ENCODE measurements at regions not wholly inside any gene's neighbourhood (a gene's known extent, or its start where the extent isn't known, plus 50 kb on each side); places are given as distances from the start of the nearest gene placed in this dataset.

- Histone ChIP-seq H3K27me3 (no peaks in the 10 kb centered on the region), H3K36me3 (no peaks in the 10 kb centered on the region), H3K9ac (ENCODE audit: low read depth in 2 of 2, low read length in 2 of 2) (no peak overlapping the region), H3K4me3 (no peak overlapping the region), H3K4me1 (no peaks in the 10 kb centered on the region), H3K9me3 (no peaks in the 10 kb centered on the region), H3K27ac (no peak overlapping the region)
- intact Hi-C loops (cut with DNase I) = no loop called here
- no peak for TF ChIP-seq CTCF (IDR thresholded peaks at IDR 0.05)
- DNase-seq = no peak
Measured at GRCh38 chr6:44682987-44683779, 295.7 kb downstream of the CDC5L start.

- Histone ChIP-seq H3K9me3 (no peaks in the 10 kb centered on the region), H3K4me3 (no peak overlapping the region), H3K4me1 (no peaks in the 10 kb centered on the region), H3K27ac (no peak overlapping the region), H3K36me3 (no peaks in the 10 kb centered on the region), H3K9ac (ENCODE audit: low read depth in 2 of 2, low read length in 2 of 2) (no peak overlapping the region), H3K27me3 (no peaks in the 10 kb centered on the region)
- no peak for DNase-seq
- no peak for TF ChIP-seq CTCF (IDR thresholded peaks at IDR 0.05)
- intact Hi-C loops (cut with DNase I) = no loop called here
Measured at GRCh38 chr6:44685213-44685612, 297.7 kb downstream of the CDC5L start.

GRCh38 chr6:44696099-44696498 is 308.6 kb downstream of the CDC5L start:
- Histone ChIP-seq H3K27me3 (no peaks in the 10 kb centered on the region), H3K4me1 (no peaks in the 10 kb centered on the region), H3K4me3 (no peak overlapping the region), H3K36me3 (no peaks in the 10 kb centered on the region), H3K9ac (ENCODE audit: low read depth in 2 of 2, low read length in 2 of 2) (no peak overlapping the region), H3K9me3 (no peaks in the 10 kb centered on the region), H3K27ac (no peak overlapping the region)
- no peak for DNase-seq
- intact Hi-C loops (cut with DNase I) = no loop called here
- no peak for TF ChIP-seq CTCF (IDR thresholded peaks at IDR 0.05)

- no peak for TF ChIP-seq CTCF (IDR thresholded peaks at IDR 0.05)
- no peaks in the 10 kb centered on the region for H3K9me3 ChIP-seq
- intact Hi-C loops (cut with DNase I) = no loop called here
Measured at GRCh38 chr6:44696686-44697085, 309.2 kb downstream of the CDC5L start.

GRCh38 chr6:44697327-44697726 is 309.8 kb downstream of the CDC5L start:
- no peak overlapping the region for H3K27ac ChIP-seq
- no peak for TF ChIP-seq CTCF (IDR thresholded peaks at IDR 0.05)
- H3K27me3 ChIP-seq = no peaks in the 10 kb centered on the region
- H3K9me3 ChIP-seq = no peaks in the 10 kb centered on the region
- intact Hi-C loops (cut with DNase I) = no loop called here
- H3K4me1 ChIP-seq = no peaks in the 10 kb centered on the region
- no peak overlapping the region for H3K9ac ChIP-seq (ENCODE audit: low read depth in 2 of 2, low read length in 2 of 2)
- H3K36me3 ChIP-seq = no peaks in the 10 kb centered on the region
- DNase-seq = no peak
- H3K4me3 ChIP-seq = no peak overlapping the region

More at GRCh38 chr6:44696686-44697085, 309.2 kb downstream of the CDC5L start:
- no peaks in the 10 kb centered on the region for H3K36me3 ChIP-seq
- H3K9ac ChIP-seq (ENCODE audit: low read depth in 2 of 2, low read length in 2 of 2) = no peak overlapping the region
- no peaks in the 10 kb centered on the region for H3K27me3 ChIP-seq
- no peak overlapping the region for H3K27ac ChIP-seq
- no peak overlapping the region for H3K4me3 ChIP-seq
- no peaks in the 10 kb centered on the region for H3K4me1 ChIP-seq
- DNase-seq = no peak

Measured in colonic mucosa (tissue), 4 donors.